Ureter (tissue), 1 donor: ENCODE measurements at regions not wholly inside any gene's neighbourhood (a gene's known extent, or its start where the extent isn't known, plus 50 kb on each side); places are given as distances from the start of the nearest gene placed in this dataset.
"Not testable (repeated sequence)": the region's sequence is repeated elsewhere in the genome, so short reads cannot be mapped to it uniquely, and the experiment has no call there.

ENCODE experiments used
- DNase-seq: peaks from one replicate; pipeline ENCODE4 v3.0.0-alpha.2; 2020; ENCODE audit warnings: low spot score
- donor health status: DM: yes; HTN: yes; CAD: no.

DNA sequence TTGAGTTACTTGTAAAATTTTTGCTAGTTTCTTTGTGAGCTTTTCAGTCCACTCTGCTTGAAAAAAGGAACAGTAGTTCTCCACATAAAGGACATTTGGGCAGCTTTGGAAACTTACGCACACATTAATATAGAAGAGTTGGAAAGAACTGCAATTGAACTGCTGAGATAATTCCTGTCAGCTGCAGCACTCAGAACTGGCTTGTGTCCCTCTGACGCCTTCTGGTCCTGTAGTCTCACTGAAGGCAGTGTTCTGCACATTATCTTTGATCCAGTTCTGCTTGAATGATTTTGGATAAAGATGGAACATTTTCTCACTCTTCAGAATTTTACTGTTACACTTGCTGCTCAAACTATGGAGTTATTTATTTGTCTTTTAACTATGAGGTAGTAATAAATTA lies 901.9 kb downstream of the OTOL1 start:
- DNase-seq, result no peak

DNA sequence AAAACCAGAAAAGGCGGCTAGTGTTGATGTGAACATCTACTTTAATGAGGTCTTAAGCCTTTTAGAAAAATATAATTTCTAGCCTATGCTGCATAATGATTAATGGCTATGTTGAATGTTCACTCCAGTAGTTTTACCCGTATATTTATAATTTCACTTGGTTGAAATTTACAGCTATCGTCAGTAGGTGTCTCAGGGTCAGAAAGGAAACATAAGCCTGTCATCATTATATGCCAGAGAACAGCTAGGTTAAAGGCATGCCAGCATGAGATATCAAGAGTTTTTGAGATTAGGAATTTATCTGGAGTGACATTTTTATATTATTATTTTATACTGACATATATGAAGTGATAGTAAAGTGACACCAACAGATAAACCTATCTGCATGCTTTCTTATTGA lies 904.1 kb downstream of the OTOL1 start:
- DNase-seq, result no peak

DNA sequence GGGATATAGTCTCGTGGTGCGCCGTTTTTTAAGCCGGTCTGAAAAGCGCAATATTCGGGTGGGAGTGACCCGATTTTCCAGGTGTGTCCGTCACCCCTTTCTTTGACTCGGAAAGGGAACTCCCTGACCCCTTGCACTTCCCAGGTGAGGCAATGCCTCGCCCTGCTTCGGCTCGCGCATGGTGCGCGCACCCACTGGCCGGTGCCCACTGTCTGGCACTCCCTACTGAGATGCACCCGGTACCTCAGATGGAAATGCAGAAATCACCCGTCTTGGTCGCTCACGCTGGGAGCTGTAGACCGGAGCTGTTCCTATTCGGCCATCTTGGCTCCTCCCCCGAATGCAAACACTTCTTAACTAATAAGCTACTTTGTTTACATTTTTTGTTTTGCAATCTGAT lies 914.9 kb downstream of the OTOL1 start:
- not testable (repeated sequence) for DNase-seq

- no peak for DNase-seq
These were observed 925.1 kb downstream of the OTOL1 start for GRCh38 chr3:162421721-162422120.

- DNase-seq, result no peak
These were observed 931.6 kb downstream of the OTOL1 start for GRCh38 chr3:162428192-162428591.

DNA sequence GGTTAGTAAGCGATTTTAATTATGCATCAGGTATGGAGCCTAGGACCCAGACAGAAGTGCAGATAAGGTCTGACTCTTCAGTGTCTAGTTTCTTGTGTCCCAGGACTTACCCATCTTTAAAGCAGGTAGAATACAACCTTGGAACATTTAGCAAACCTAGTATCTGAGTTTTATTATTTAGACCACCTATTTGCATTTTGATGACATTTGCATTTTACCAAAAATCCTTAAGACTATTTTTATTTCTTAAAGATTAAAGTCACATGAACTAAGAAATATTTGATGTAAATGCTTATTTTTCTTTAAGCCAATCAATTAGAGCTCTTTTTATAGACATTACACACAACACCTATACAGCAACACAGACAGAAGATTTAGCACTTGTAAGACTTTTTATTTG lies 939.1 kb downstream of the OTOL1 start:
- no peak for DNase-seq

DNA sequence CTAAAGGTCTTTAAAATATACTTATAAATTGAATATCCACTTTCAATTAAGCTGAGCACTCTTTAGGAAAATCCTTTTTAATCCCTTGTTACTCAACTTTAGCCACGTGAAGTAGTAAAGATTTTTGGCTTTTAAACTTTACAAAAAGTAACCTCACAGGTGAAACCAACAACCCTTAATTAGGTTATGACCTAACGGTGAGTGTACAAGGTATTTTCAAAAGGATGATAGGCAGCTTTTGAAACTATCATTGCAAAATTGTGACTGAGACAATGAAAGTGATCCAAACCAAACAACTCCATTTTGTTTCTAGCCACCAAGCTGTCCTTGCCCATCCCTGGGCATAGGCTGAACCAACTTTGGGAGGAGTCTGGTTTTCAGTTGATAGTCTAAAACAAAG lies 940.2 kb downstream of the OTOL1 start:
- DNase-seq, result no peak

- no peak for DNase-seq
These were observed 940.9 kb downstream of the OTOL1 start for GRCh38 chr3:162437480-162437879.

- no peak for DNase-seq
These were observed 945.1 kb downstream of the OTOL1 start for GRCh38 chr3:162441716-162442115.

DNA sequence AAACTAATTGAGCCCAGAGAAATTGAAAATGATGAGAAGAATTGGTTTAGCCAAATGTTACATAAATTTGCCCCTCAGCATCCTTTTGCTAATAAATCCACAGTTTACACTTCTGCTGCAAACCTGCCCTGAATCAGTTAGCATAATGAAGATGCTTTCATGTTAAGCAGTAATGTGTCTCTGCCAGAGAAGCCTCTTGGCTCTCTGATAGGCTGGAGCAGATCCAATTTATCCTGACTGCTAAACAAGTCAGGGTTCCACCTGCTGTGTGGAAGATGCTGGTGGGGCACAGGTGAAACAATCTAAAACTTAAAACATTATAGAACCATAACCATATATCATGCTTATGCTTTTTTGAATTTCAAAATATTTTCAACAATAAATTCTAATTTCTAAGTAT lies 946.8 kb downstream of the OTOL1 start:
- DNase-seq, result no peak

- DNase-seq, result no peak
These were observed 972.2 kb downstream of the OTOL1 start for GRCh38 chr3:162468791-162469190.

GRCh38 chr3:162487138-162487537 lies 990.5 kb downstream of the OTOL1 start:
- DNase-seq, result no peak

GRCh38 chr3:162489853-162490252 lies 993.2 kb downstream of the OTOL1 start:
- DNase-seq, result no peak

- DNase-seq, result no peak
These were observed 995.3 kb downstream of the OTOL1 start for GRCh38 chr3:162491952-162492351.

DNA sequence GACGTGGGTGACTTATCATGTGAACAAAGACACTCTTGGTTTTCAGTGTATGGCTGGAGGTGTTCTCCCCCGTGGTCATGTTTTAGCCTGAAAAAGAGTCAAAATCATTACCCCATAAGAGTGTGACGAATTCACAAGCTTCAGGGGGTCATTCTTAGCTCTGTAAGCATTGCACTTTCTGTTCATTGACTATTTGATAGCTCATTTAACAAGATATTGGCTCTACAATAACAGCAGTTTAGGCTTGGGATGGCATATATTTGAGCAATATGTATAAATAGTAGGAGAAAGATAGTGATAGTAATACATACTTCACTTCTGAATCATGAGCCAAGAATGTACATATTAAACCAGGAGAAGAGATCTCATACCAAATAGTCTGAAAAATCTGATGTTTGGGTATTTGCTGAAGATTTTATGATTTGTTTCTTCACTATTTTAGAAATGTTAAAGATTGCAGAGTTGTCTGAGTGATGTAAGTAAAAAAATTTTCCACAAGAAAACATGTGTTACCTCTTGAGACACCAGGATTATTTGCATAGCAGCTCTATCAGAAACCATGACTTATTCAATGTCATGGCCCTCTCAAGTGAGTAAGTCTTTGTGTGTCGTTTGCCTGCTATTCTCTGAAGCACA lies 996.0 kb downstream of the OTOL1 start:
- no peak for DNase-seq

DNA sequence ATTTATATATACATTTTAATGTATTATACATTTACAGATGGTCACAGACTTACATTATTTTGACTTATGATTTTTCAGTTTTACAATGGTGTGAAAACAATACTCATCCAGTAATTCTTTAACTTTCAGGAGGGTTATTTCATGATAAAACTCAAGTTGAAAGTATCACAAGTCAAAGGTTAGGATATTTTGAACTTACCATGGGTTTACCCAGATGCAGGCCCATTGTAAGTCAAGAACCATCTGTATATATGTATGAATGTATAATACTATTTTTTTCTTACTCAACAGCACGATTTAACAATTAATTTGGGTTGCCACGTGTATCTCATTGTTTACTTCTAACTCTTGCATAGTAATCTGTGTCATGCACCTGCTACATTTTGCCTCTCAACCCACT lies 1002.0 kb downstream of the OTOL1 start:
- DNase-seq, result no peak

DNA sequence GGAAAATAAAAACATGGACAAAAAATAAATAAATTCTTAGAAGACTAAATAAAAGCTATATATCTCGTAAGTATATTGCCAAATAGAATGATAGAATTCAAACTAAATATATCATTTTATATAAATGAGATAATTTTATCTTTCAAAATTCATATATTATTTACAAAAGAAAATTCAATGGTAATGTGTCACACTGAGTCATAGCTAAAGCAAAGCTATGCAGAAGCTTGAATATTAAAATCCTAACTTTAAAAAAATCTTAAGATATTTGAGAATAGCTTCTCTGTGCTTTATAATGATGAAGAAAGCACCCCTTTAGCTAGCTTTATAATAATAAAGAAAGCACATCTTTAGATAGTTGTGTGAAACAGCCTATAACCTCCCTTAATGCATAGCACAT lies 1010.8 kb downstream of the OTOL1 start:
- no peak for DNase-seq

- no peak for DNase-seq
These were observed 1015.9 kb downstream of the OTOL1 start for GRCh38 chr3:162512488-162512887.

DNA sequence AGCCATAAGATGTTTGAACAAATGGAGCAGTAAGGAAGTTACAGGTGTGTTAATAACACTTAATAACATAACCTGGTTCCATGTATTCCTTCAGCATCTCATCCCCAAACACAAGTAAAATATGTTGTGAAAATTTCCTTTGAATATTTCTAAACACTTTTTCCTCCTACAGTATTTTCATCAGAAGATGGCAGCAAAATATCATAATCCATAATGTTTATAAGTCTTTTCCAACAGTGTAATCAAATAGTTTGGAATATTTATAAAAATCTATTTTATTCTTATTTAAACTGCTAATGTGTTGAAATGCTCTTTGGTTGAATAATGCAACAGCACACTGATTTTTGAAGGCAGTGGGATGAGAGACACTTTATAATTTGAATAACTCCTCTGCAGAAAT lies 1020.5 kb downstream of the OTOL1 start:
- no peak for DNase-seq

DNA sequence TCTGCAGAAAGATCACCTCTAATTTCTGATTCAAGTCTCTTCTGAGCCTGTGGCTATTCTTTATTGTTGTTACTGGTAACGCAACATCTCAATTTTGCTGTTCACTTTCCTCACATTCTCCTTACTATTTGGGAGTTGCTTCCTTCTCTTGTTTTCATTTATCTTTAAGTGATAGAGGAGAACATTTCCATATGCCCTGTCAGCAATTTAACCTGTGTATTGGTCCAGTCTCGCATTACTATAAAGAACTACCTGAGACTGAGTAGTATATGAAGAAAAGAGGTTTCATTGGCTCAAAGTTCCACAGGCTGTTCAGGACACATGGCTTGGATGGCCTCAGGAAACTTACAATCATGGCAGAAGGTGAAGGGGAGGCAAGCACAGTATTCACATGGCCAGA lies 1025.1 kb downstream of the OTOL1 start:
- DNase-seq, result no peak

GRCh38 chr3:162525066-162525742 lies 1028.6 kb downstream of the OTOL1 start:
- DNase-seq, result no peak

DNA sequence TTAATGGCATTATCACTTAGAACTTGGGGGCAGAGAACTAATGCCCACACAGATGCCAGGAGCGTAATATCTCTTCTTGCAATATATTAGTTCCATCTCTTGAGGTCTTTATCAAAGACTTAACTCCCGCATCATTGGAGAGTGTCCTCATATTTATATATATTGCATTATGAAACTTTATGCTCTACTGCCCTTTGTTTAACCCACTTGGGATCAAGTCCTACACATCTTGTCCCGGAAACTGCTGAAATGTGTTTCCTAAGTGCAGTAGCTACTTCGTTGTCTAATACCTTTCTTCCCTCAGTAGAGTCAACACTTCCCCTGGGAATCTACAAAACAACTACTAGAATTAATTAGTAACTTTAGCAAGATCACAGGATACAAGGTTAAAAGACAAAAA lies 1029.2 kb downstream of the OTOL1 start:
- no peak for DNase-seq

- no peak for DNase-seq
These were observed 1037.8 kb downstream of the OTOL1 start for GRCh38 chr3:162534431-162534830.

DNA sequence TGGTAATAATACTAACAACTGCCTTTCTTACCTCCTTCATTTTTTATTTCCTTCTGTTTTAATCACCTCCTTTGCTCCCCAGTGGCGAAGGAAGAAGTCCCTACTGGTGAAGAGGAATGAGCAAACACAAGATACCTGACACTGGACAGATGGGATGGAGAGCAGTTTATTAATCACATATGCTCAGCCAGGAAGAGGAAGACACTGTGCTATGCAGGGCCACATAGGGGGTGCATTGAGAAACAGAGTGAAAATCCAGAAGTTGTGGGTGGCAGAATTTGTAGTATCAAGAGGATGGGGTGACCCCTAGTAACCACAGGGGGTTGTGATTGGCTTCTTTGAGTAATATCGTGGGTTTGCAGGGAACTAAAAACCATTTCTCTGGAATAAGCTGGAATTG lies 1041.9 kb downstream of the OTOL1 start:
- DNase-seq, result no peak
